Right cardiac atrium (tissue), 5 donors: ENCODE measurements at regions not wholly inside any gene's neighbourhood (a gene's known extent, or its start where the extent isn't known, plus 50 kb on each side); places are given as distances from the start of the nearest gene placed in this dataset.

Experiments
- ATAC-seq, 2 donors: fragments of 200-7000 bp; cut with Tn5 transposase; one replicate each; pipeline versions ENCODE4 v1.8.0 to v1.9.1; 2020; ENCODE audit warnings: moderate library complexity in 2 of 2, mild to moderate bottlenecking in 1 of 2
- DNase-seq, 3 donors: peaks; one replicate each; pipeline ENCODE4 v3.0.0-alpha.2; 2020
- H3K27ac ChIP-seq: one replicate; pipeline ENCODE4 v1.5.1; 2013; ENCODE audit warnings: mild to moderate bottlenecking, low read length, control low read depth, moderate library complexity
- H3K27me3 ChIP-seq: one replicate; pipeline ENCODE4 v1.6.1; 2013; ENCODE audit not compliant: control insufficient read depth, insufficient read depth
- H3K4me1 ChIP-seq: one replicate; pipeline ENCODE4 v1.6.1; 2013; ENCODE audit warnings: low read length; ENCODE audit not compliant: control insufficient read depth, insufficient read depth
- H3K4me3 ChIP-seq: one replicate; pipeline ENCODE4 v1.5.1; 2013; ENCODE audit warnings: low read length, control low read depth
- H3K9me3 ChIP-seq: one replicate; pipeline ENCODE4 v1.6.1; 2013; ENCODE audit warnings: low read length; ENCODE audit not compliant: control insufficient read depth
- WGBS: extraction: QIAGEN DNeasy Blood & Tissue Kit; methylation state at CpG from one replicate; pipeline ENCODE4 v1.1.7; 2013; 5-methylcytosine and 5-hydroxymethylcytosine counted together
- intact Hi-C, 4 donors: fragments of 100-400 bp; cut with DNase I; formaldehyde crosslinking; loops; one replicate each; pipeline versions ENCODE4 v1.11.0 to v1.14.0; 2022 to 2023
- donor health status: healthy with polysubstance abuse.
- donor health status: DM: no; HTN: yes; CAD: no.
- donor health status: DM: no; HTN: no; CAD: no.
- donor health status: DM: no; HTN: yes; CAD: no; lungs with severe emphysema.
- donor health status: DM: yes; HTN: yes; CAD: no.

DNA sequence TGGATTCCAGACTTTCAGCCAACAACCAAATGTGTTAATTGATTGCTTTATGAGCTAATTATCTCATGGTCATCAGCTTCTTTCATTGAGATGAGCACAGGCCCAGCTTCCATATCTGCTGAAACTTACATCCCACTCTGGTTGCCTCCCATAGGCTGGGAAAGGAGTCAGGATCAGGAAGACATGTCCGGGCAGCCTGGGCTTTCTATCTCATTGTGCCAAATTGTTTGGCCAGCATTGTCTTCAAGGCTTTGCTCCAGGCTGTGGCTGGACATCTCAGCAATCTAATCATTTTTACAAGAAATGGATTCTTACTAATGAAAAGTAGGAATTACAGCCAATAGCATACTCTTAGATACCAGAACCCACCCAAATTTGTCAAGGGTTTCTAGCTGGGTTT is 295.2 kb downstream of the CXCL12 start:
- WGBS: 65% methylated on average over 1 of the region's 1 CpG
- Histone ChIP-seq H3K4me1 (no peaks in the 10 kb centered on the region), H3K9me3 (no peaks in the 10 kb centered on the region), H3K27ac (no peak overlapping the region), H3K27me3 (no peaks in the 10 kb centered on the region), H3K4me3 (no peak overlapping the region)
- ATAC-seq (no peak), DNase-seq (no peak)
- intact Hi-C loops: no loop called here

DNA sequence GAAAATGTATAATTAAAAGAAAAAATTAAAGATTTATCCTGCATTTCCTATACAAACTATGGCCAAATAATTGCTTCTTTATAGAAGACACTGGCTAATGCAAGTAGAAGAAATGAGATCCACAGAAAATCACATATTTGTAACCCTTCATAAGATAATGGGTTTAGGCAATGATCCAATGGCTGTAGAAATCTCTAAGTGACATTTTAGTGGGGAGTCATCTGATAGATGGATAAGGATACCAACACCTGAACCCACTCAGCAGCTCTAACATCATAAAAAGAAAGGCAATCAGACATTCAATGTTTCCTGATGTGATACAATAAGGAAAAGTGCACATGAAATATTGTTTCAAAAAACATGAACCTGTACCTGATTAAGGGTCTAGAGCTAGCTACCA is 297.5 kb downstream of the CXCL12 start:
- intact Hi-C loops: no loop called here
- no peak overlapping the region for H3K4me3 ChIP-seq
- DNase-seq (no peak), ATAC-seq (no peak)
- H3K4me1 ChIP-seq: no peaks in the 10 kb centered on the region
- no peaks in the 10 kb centered on the region for H3K9me3 ChIP-seq
- no peaks in the 10 kb centered on the region for H3K27me3 ChIP-seq
- H3K27ac ChIP-seq: no peak overlapping the region

DNA sequence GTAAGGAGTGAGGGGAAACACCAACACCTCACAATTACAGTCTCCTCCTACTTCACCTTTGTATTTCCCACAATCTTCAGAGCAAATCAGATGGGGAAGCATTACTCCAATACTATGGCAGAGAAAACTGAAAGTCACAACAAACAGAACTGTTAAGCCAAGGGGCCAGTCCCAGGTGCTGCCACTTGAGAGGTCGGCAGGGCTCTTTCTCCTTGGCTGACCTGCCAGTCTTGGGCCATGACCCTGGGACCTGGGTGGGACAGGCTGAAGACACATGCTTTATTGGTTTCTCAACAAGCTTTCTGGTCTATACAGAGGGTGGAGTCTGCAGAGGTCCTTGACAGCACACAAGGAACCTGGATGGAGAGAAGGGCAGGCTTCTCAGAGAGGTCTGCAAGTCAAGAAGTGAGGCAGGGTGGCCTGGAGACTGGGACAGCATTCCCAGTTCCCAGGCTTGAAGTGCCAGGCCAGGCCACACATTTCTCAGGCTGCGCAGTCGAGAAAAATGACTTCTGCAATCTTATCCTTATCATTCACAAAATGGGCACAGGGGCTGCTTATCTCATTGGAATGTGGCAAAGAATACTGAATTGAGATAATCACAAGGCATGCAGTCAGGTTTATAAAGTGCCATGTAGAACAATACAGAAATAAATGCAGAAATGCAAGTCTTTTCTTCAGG is 301.0 kb downstream of the CXCL12 start:
- H3K4me1 ChIP-seq: no peaks in the 10 kb centered on the region
- 75% methylated on average over 3 of the region's 3 CpGs for WGBS

DNA sequence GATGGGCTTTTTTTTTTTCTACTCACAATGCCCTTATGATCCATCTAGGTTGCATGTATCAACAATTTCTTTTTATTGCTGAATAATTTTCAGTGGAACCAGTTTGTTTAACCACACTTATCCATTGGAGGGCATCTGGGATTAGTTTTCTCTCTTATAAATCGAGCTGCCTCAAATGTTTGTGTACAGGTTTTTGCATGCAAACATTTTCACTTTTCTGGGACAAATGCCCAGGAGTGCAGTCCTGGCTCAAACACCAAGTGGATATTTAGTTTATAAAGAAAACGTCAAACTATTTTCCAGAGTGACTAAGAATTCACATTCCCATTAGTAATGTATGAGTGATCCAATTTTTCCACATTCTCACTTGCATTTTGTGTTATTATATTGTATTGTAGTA is 313.4 kb downstream of the CXCL12 start:
- DNase-seq (no peak), ATAC-seq (no peak)
- Histone ChIP-seq H3K9me3 (no peaks in the 10 kb centered on the region), H3K27me3 (no peaks in the 10 kb centered on the region), H3K27ac (no peak overlapping the region), H3K4me3 (no peak overlapping the region), H3K4me1 (peaks cover 7% of the 10 kb centered on the region)
- WGBS: 45% methylated on average over 2 of the region's 2 CpGs
- intact Hi-C loops: no loop called here

More for the DNA sequence above, 301.0 kb downstream of the CXCL12 start:
- no peak overlapping the region for H3K27ac ChIP-seq
- DNase-seq (no peak), ATAC-seq (no peak)
- intact Hi-C loops: no loop called here
- H3K4me3 ChIP-seq: no peak overlapping the region
- H3K9me3 ChIP-seq: no peaks in the 10 kb centered on the region
- no peaks in the 10 kb centered on the region for H3K27me3 ChIP-seq

DNA sequence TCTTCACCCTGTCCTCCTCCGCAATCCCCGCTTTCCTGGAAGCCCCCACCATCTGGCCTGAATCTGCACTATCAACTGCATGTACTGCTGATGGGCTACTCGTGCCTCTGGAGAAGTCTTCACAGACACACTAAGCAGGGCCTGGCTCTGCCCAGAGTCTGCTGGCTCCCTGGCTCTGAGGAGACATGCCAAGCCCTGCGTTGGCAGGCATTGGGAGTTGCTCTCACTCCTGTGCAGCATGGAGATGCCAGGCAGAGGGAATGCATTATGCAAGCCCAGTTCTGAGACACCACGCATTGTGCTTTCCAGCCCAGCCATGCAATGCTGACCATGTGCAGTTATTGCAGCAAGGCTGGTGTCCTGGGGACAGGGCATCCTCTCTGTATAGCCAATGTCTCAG is 314.6 kb downstream of the CXCL12 start:
- intact Hi-C loops: no loop called here
- Histone ChIP-seq H3K4me3 (no peak overlapping the region), H3K4me1 (peaks cover 7% of the 10 kb centered on the region), H3K9me3 (no peaks in the 10 kb centered on the region), H3K27ac (no peak overlapping the region), H3K27me3 (no peaks in the 10 kb centered on the region)
- WGBS: 77% methylated on average over 5 of the region's 5 CpGs
- DNase-seq (peak; percentile 59 to 78 (median 76)), ATAC-seq (peak; percentile 36 to 66)

DNA sequence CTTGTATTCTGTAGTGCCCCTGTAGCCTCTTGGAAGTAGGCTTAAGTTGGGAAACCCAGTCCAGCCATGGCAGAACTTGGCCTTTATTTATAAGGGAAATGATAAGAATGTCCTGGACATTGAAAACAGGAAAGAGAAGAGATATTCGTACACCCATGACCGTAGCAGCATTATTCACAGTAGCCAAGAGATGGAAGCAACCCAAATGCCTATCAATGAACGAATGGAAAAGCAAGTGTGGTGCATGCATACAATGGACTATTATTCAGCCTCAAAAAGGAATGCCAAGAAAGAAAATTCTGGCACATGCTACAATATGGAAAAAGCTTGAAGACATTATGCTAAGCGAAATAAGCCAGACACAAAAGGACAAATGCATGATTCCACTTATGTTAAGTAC is 315.3 kb downstream of the CXCL12 start:
- intact Hi-C loops: no loop called here
- Histone ChIP-seq H3K4me3 (no peak overlapping the region), H3K27me3 (no peaks in the 10 kb centered on the region), H3K27ac (no peak overlapping the region), H3K4me1 (peaks cover 9% of the 10 kb centered on the region), H3K9me3 (no peaks in the 10 kb centered on the region)
- DNase-seq (no peak), ATAC-seq (peak; percentile 84 to 90)
- WGBS: 34% methylated on average over 4 of the region's 4 CpGs

DNA sequence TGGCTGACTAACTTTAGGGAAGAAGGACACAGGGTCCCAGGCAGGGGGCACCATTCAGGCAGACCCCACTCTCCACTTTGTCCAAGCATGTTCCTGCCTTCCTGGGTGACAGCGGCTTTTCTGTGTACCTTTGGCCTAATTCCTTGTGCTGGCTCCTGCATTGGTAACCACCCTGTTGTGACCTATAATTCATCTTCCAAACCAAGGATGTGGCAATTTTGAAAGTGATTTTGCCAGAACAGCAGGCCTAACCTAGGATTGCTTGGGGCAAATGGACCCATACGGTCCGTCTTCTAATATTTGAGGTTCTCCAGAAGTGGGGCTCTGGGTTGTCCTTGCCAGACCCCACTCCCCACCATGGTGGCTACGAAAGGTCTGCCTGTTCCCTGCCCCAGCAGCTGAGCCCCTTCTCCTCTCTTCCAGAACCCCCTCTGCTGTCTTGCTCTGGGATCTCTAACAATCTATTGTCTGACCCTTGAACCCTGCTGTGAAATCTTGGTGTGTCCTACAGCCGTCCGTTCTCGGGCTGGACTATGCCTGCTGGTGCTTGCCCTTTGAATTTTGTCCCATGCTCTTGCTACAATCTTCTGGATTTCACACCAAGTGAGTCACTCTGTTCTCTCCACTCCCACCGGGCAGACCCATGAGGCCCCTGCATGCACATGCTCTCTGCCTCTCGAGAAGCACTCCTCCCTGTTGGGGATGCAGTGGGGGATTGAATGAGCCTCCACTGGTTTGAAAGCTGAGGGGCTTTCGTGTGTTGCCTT is 316.0 kb downstream of the CXCL12 start:
- H3K9me3 ChIP-seq: no peaks in the 10 kb centered on the region
- H3K27me3 ChIP-seq: no peaks in the 10 kb centered on the region
- DNase-seq (peak; percentile 80 to 85 (median 82)), ATAC-seq (peak; percentile 84 to 90)
- intact Hi-C loops: no loop called here
- 65% methylated on average over 10 of the region's 10 CpGs for WGBS
- H3K4me3 ChIP-seq: no peak overlapping the region
- peaks cover 9% of the 10 kb centered on the region for H3K4me1 ChIP-seq
- peak overlapping the region; percentile 60 for H3K27ac ChIP-seq

DNA sequence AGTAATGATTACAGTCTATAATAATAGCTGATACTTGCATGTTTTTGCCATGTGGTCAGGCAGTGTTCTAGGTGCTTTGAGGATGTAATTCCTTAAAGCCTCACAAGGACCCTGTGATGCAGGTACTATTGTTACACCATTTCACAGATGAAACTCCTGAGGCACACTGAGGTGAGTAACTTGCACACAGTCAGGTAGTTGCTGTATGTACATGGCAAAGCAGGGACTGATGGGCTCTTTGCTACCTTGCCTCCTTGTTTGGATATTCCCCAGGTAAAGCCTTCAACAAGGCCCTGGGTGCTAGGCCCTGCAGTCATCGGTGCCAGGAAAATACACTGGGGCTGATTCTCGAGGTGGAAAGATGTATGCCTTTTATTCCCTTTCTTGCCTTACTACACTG is 317.5 kb downstream of the CXCL12 start:
- WGBS: 95% methylated on average over 2 of the region's 2 CpGs
- no peak overlapping the region for H3K27ac ChIP-seq
- no peaks in the 10 kb centered on the region for H3K9me3 ChIP-seq
- peaks cover 9% of the 10 kb centered on the region for H3K4me1 ChIP-seq
- H3K27me3 ChIP-seq: no peaks in the 10 kb centered on the region
- H3K4me3 ChIP-seq: no peak overlapping the region
- intact Hi-C loops: no loop called here
- DNase-seq (no peak), ATAC-seq (no peak)

DNA sequence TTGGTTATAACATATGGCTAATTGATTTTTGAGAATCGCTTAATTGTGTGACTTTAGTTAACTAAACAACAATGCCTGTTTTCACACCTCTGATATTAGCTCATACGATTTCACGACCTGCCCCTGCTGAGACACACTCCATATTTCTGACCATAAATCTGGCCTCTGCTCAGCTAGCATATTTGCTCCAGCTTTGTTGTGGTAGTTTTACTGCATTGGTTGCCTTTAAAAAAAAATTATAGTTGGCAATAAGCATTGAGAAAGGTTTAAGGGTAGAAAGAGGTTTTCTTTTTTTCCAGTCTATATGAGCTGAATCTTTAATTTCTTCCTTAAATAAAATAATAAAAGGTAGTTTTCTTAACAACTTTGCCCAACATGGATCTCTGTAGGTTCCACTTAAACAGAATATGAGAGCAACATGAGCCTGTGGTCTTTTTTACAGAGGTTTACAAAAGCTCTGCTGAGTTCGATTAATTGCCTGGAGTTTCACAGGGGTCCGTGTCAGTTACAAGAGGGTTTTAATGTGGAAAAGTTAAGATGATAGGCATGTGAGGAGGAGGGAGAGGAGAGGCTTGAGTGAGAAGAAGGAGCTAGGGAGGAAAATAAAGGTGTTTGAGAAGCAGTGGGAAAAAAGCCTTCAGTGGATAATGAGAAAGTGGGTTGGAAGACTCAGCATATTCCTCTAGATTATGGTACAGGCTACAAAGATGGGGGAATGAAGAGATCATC is 318.2 kb downstream of the CXCL12 start:
- Histone ChIP-seq H3K27ac (no peak overlapping the region), H3K4me1 (peaks cover 9% of the 10 kb centered on the region), H3K9me3 (no peaks in the 10 kb centered on the region), H3K4me3 (no peak overlapping the region), H3K27me3 (no peaks in the 10 kb centered on the region)
- WGBS: 77% methylated on average over 5 of the region's 5 CpGs
- intact Hi-C loops: no loop called here
- no peak for ATAC-seq
- no peak for DNase-seq

DNA sequence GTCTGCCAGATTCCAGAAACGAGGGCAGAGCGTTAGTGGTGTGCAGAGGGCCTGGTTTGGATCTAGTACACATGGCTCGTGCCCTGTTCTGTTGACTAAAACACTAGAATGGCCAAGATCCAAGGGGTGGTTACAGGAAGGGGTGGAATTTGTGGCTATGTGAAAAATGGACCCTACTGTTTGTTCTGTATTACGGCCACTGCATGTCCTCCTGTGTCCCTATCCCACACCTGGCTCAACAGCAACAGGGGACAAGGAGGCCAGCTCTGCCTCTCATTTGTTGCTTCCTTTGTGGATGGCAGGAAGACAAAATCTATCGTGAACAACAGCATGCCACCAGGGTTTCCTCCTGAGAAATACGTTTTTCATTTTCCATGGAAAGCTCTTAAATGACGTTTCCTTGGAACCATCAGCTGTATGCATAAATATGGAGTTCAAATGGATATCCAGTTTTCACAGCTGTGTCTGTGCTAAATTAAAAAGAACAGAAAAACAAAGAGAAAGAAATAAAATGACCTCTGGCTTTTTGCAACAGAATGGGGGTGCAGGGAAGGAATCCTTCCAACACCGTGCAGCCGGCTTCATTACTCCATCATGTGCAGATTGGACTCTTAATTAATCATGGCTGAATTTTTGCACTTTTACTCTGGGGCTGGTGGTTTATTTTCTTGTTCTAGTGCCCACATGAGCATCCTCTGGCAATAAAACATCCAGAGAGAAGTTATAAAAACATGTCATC is 318.9 kb downstream of the CXCL12 start:
- peak in 1 of 2 donors; percentile 10 for ATAC-seq
- intact Hi-C loops: no loop called here

More for the DNA sequence above, 318.9 kb downstream of the CXCL12 start:
- no peak for DNase-seq
- 56% methylated on average over 9 of the region's 9 CpGs for WGBS
- Histone ChIP-seq H3K4me1 (peaks cover 9% of the 10 kb centered on the region), H3K27me3 (no peaks in the 10 kb centered on the region), H3K27ac (peak overlapping the region; percentile 37), H3K4me3 (no peak overlapping the region), H3K9me3 (no peaks in the 10 kb centered on the region)
